Spinal cord (tissue), 9 donors: ENCODE measurements at regions not wholly inside any gene's neighbourhood (a gene's known extent, or its start where the extent isn't known, plus 50 kb on each side); places are given as distances from the start of the nearest gene placed in this dataset.

Experiments
- DNase-seq, 6 donors: peaks; one replicate each; pipeline versions ENCODE4 v3.0.0 to v3.0.0-alpha.2; 2013 to 2015; ENCODE audit warnings: low spot score in 6 of 6, low read depth in 4 of 6
- H3K27ac ChIP-seq: one replicate; pipeline ENCODE4 v1.5.1; 2013; ENCODE audit warnings: low read depth, low read length, control low read depth
- H3K27me3 ChIP-seq: one replicate; pipeline ENCODE4 v1.6.1; 2013; ENCODE audit warnings: low read length; ENCODE audit not compliant: control insufficient read depth, insufficient read depth
- H3K36me3 ChIP-seq: one replicate; pipeline ENCODE4 v1.6.1; 2013; ENCODE audit warnings: low read length; ENCODE audit not compliant: control insufficient read depth, insufficient read depth
- H3K4me1 ChIP-seq: one replicate; pipeline ENCODE4 v1.6.1; 2013; ENCODE audit warnings: low read length; ENCODE audit not compliant: control insufficient read depth, insufficient read depth
- H3K4me3 ChIP-seq: one replicate; pipeline ENCODE4 v1.5.1; 2013; ENCODE audit warnings: low read depth, low read length, control low read depth
- H3K9me3 ChIP-seq: one replicate; pipeline ENCODE4 v1.6.1; 2013; ENCODE audit warnings: low read length; ENCODE audit not compliant: control insufficient read depth, insufficient read depth
- WGBS: methylation state at CpG from one replicate; pipeline ENCODE4 v1.1.5; 2013; ENCODE audit warnings: missing lambda C conversion rate; ENCODE audit not compliant: insufficient coverage; 5-methylcytosine and 5-hydroxymethylcytosine counted together
- donor health status: healthy.

DNA sequence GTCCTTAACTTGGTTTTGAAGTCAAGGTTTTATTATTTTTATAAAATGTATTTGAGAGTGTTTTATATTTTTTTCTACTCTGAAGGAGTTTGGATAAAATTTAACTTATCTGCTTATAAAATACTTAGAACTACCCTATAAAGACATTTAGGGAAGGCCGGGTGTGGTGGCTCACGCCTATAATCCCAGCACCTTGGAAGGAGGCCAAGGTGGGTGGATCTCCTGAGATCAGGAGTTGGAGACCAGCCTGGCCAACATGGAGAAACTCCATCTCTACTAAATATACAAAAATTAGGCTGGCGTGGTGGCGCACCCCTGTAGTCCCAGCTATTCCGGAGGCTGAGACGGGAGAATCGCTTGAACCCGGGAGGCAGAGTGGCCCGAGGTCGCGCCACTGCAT is 486.4 kb downstream of the DSC3 start:
- no peaks in the 10 kb centered on the region for H3K36me3 ChIP-seq
- H3K27ac ChIP-seq: no peak overlapping the region
- H3K4me1 ChIP-seq: no peaks in the 10 kb centered on the region
- 100% methylated on average over 1 of the region's 11 CpGs for WGBS
- no peaks in the 10 kb centered on the region for H3K27me3 ChIP-seq
- no peak overlapping the region for H3K4me3 ChIP-seq
- H3K9me3 ChIP-seq: no peaks in the 10 kb centered on the region
- DNase-seq: no peak

DNA sequence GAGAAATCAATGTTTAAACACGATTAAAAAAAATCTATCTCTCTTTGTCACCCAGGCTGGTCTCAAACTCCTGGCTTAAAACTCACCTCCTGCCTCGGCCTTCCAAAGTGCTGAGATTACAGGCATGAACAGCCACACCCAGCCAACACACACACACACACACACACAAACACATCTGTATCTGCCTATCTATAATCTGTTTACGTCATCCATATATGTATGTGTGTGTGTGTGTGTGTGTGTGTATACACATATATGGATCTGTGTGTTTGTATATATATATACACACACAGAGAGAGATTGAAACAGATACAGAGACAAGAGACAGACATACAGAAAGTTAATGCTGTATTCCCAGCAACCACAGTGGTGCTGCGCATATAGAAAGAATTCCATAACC is 497.1 kb downstream of the DSC3 start:
- no peaks in the 10 kb centered on the region for H3K4me1 ChIP-seq
- DNase-seq: no peak
- no peak overlapping the region for H3K4me3 ChIP-seq
- H3K9me3 ChIP-seq: no peaks in the 10 kb centered on the region
- no peaks in the 10 kb centered on the region for H3K36me3 ChIP-seq
- 100% methylated on average over 2 of the region's 4 CpGs for WGBS
- H3K27ac ChIP-seq: no peak overlapping the region
- no peaks in the 10 kb centered on the region for H3K27me3 ChIP-seq

DNA sequence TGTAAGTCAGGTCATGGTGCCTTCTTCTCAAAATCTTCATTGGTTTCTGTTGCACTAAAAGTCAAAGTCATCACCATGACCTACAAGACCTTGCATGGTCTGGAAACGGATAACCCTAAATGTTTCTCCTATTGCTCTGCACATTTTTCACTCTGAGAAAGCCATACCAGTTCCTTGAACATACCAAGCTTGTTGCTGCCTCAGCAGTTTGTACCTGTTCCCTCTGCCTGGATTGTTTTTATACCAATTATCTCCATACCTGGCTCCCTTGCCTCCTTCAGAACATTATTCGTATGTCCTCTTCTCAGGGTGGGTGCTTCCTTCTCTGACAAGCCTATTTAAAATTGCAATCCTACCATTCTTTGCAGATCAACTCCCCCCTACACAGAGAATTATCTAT is 498.4 kb downstream of the DSC3 start:
- WGBS: 100% methylated on average over 2 of the region's 2 CpGs

DNA sequence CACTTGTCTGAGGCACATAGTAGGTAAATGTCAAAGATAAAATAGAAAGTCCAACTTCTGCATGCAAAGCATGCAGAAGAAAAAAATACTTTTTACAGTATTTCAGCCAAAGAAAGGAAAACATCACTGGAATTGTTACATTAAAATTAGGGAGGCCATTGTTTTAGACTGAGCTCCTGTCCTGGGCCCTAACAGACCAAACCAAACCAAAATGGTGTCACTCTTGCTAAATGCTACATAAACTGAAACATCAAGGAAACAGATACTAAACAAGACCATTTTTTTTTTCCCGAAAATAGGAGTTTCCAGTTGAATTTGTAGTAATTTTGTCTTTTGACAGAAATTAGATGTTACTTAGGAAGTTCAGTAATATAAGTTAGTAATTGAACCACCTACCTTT is 508.8 kb downstream of the DSC3 start:
- Histone ChIP-seq H3K27me3 (no peaks in the 10 kb centered on the region), H3K36me3 (no peaks in the 10 kb centered on the region), H3K27ac (no peak overlapping the region), H3K9me3 (no peaks in the 10 kb centered on the region), H3K4me3 (no peak overlapping the region), H3K4me1 (no peaks in the 10 kb centered on the region)
- WGBS: no CpG with 5 or more reads among the region's 1 CpG
- no peak for DNase-seq

More for the DNA sequence above, 498.4 kb downstream of the DSC3 start:
- no peak for DNase-seq
- H3K27me3 ChIP-seq: no peaks in the 10 kb centered on the region
- H3K36me3 ChIP-seq: no peaks in the 10 kb centered on the region
- no peak overlapping the region for H3K4me3 ChIP-seq
- H3K4me1 ChIP-seq: no peaks in the 10 kb centered on the region
- no peak overlapping the region for H3K27ac ChIP-seq
- H3K9me3 ChIP-seq: no peaks in the 10 kb centered on the region

DNA sequence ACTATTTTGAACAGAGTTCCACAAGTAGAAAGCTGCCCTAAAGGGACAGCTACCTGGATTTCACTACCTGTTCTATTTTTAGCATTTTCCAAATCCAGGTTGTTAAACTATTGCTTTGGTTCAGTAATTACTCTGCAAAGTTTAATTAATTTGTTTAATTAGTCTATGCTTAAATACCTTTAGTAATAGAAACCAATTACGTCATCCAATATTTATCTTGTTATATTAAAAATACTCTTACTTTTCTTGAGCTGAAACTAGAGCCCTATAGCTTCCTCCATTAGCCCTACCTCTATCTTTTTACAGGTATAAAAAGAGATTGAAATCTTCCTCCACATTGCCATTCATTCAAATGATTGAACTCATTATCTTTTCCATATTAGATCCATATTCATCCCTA is 514.6 kb downstream of the DSC3 start:
- Histone ChIP-seq H3K4me1 (no peaks in the 10 kb centered on the region), H3K9me3 (no peaks in the 10 kb centered on the region), H3K4me3 (no peak overlapping the region), H3K36me3 (no peaks in the 10 kb centered on the region), H3K27ac (no peak overlapping the region), H3K27me3 (no peaks in the 10 kb centered on the region)
- DNase-seq: no peak
- WGBS: no CpG with 5 or more reads among the region's 1 CpG

DNA sequence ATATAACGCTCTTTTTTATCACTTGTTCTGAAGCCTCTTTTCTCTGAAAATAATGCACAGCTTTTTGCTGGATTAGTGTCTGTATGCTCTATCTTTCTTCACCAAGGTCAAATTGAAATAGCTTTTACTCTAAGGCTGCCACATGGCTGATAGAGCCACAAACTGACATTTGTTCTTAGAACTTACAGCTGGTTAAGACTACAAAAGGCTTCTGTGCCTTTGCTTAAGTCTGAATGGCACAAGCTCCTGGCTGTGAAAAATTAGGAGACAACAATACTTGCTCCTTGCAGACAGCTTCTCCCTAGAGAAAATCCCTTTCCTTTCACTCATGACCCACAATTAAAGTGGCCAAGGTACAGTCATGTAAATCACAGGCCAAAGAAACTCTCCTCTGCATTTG is 515.3 kb downstream of the DSC3 start:
- no peaks in the 10 kb centered on the region for H3K9me3 ChIP-seq
- DNase-seq: peak in 5 of 6 donors; percentile 10 to 65 (median 26)
- WGBS: 33% methylated on average over 1 of the region's 1 CpG
- H3K27ac ChIP-seq: no peak overlapping the region
- no peaks in the 10 kb centered on the region for H3K36me3 ChIP-seq
- no peak overlapping the region for H3K4me3 ChIP-seq
- H3K4me1 ChIP-seq: no peaks in the 10 kb centered on the region
- no peaks in the 10 kb centered on the region for H3K27me3 ChIP-seq

DNA sequence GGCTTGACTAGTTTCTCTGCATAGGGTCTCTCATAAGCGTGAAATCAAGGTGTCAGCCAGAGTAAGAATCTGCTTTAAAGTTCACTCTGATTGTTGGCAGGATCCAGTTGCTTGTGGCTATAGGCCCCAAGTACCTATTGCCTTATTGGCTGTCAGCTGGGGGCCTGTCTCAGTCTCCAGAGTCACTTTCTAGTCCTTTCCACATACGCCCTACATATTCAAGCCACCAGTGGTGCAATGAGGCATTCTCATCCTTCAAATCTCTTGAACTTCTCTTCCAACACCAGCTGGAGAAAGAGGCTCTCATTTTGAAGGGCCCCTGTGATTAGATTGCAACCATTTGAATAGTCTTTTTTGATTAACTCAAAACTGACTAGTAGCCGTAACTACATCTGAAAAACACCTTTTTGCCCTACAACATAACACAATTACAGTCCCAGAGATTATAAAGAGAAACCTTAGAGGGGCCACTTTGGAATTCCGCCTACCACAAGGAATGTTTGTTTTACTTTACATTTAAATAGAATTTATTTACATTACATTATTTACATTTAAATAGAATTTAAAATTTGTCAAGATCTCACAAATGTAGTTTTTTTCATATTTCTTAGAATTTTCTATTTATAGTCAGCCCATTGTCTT is 520.1 kb downstream of the DSC3 start:
- Histone ChIP-seq H3K4me3 (no peak overlapping the region), H3K27me3 (no peaks in the 10 kb centered on the region), H3K4me1 (no peaks in the 10 kb centered on the region), H3K36me3 (no peaks in the 10 kb centered on the region), H3K27ac (no peak overlapping the region), H3K9me3 (no peaks in the 10 kb centered on the region)
- WGBS: 83% methylated on average over 2 of the region's 4 CpGs
- no peak for DNase-seq

DNA sequence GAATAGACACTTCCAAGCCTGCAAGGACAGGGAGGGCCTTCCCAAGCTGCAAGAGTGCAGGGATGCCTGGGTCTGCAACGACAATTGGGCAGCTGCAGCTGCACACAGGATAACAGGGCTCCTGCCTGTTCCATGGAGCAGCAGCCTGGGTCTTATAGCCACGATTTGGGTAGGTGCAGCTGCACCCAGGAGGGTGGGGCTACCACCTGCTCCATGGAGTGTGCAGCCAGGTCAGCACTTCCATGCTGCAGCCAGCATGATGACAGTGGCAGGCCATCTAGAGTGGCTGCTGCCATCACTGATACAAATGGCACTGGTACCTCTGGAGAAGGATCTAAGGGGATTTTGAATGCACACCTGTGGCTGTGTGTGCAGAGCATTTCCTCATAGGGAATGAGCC is 528.5 kb downstream of the DSC3 start:
- no peaks in the 10 kb centered on the region for H3K4me1 ChIP-seq
- no peak overlapping the region for H3K27ac ChIP-seq
- no peaks in the 10 kb centered on the region for H3K36me3 ChIP-seq
- WGBS: 49% methylated on average over 2 of the region's 2 CpGs
- no peaks in the 10 kb centered on the region for H3K27me3 ChIP-seq
- no peak overlapping the region for H3K4me3 ChIP-seq
- no peaks in the 10 kb centered on the region for H3K9me3 ChIP-seq
- DNase-seq: no peak

DNA sequence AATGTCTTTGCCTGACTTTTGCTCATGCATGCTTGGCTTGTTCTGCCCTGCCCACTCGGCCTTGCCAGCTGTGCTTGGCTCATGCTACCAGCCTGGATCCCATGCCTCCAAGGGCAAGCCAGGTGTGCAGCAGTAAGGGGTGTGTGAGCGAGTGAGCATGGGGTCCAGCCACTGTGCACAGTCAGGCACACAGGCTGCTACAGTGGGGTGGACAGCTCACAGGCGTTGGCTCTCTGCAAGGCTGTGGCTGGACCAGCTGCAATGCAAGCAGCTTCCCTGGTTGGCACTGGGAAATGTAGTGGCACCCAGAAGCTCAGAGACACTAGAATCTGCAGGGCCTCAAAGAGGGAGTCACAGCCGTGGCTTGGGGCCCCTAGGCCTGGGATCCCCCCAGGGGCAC is 529.7 kb downstream of the DSC3 start:
- no peaks in the 10 kb centered on the region for H3K4me1 ChIP-seq
- no peaks in the 10 kb centered on the region for H3K36me3 ChIP-seq
- H3K9me3 ChIP-seq: no peaks in the 10 kb centered on the region
- H3K27me3 ChIP-seq: no peaks in the 10 kb centered on the region
- no peak for DNase-seq
- WGBS: 93% methylated on average over 4 of the region's 4 CpGs
- H3K27ac ChIP-seq: no peak overlapping the region
- H3K4me3 ChIP-seq: no peak overlapping the region

DNA sequence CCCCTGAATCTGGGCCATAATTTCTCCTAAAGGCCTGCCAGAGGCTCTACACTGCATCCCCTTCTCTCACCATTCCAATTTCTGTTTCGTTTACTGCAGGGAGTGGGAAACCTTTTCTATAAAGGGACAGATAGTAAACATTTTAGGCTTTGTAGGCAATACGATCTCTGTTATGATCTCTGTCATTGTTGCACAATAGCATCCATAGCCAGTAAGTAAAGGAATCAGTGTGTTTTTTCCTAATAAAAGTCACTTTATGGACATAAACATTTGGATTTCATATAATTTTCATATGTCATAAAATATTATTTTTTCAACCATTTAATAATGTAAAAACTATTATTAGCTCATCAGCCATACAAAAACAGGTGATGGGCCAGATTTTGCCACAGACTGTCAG is 531.7 kb downstream of the DSC3 start:
- Histone ChIP-seq H3K4me3 (no peak overlapping the region), H3K27ac (no peak overlapping the region), H3K4me1 (no peaks in the 10 kb centered on the region), H3K27me3 (no peaks in the 10 kb centered on the region), H3K36me3 (no peaks in the 10 kb centered on the region), H3K9me3 (no peaks in the 10 kb centered on the region)
- no peak for DNase-seq
- WGBS: no CpG with 5 or more reads among the region's 2 CpGs
